Uterus (tissue), 3 donors: ENCODE measurements at regions not wholly inside any gene's neighbourhood (a gene's known extent, or its start where the extent isn't known, plus 50 kb on each side); places are given as distances from the start of the nearest gene placed in this dataset.

Experiments
- DNase-seq, 2 donors: peaks; one replicate each; pipeline ENCODE4 v3.0.0-alpha.2; 2019 to 2020
- H3K27ac ChIP-seq, 2 donors: fragments of 200-600 bp; sonication (generic); 1 replicate in 1 of 2; 2 replicates in 1 of 2; pipeline ENCODE4 v1.5.1; 2016 to 2018
- H3K27me3 ChIP-seq, 2 donors: fragments of 200-600 bp; sonication (generic); one replicate each; pipeline ENCODE4 v1.5.1; 2018 to 2019; ENCODE audit warnings: control low read depth in 1 of 2
- H3K36me3 ChIP-seq, 2 donors: fragments of 200-600 bp; sonication (generic); one replicate each; pipeline ENCODE4 v1.5.1; 2019; ENCODE audit warnings: control low read depth in 1 of 2
- H3K4me1 ChIP-seq, 2 donors: fragments of 200-600 bp; sonication (generic); one replicate each; pipeline ENCODE4 v1.5.1; 2018 to 2019; ENCODE audit warnings: control low read depth in 1 of 2
- H3K4me3 ChIP-seq, 2 donors: fragments of 200-600 bp; sonication (generic); 1 replicate in 1 of 2; 2 replicates in 1 of 2; pipeline ENCODE4 v1.5.1; 2018 to 2019; ENCODE audit warnings: mild to moderate bottlenecking in 1 of 2
- H3K9me3 ChIP-seq, 2 donors: fragments of 200-600 bp; sonication (generic); one replicate each; pipeline ENCODE4 v1.5.1; 2019; ENCODE audit warnings: control low read depth in 1 of 2
- CTCF ChIP-seq, 4 experiments: fragments of 200-600 bp in 2 of 4; fragments of 450-650 bp in 2 of 4; sonication (generic) in 2 of 4; IDR thresholded peaks; one replicate each; pipeline ENCODE4 v1.5.1; 2016 to 2019; ENCODE audit warnings: antibody characterized with exemption in 4 of 4, mild to moderate bottlenecking in 2 of 4, moderate library complexity in 1 of 4
- POLR2A ChIP-seq, 2 donors: fragments of 450-650 bp; IDR thresholded peaks; one replicate each; pipeline ENCODE4 v1.6.1; 2016; ENCODE audit warnings: antibody characterized with exemption in 2 of 2, mild to moderate bottlenecking in 1 of 2, moderate library complexity in 1 of 2
- intact Hi-C: fragments of 100-400 bp; cut with DNase I; formaldehyde crosslinking; loops from one replicate; pipeline ENCODE4 v1.15.1; 2023; ENCODE audit warnings: low total_unique reads
- donor health status: DM: yes; HTN: yes; CAD: no.

- TF ChIP-seq POLR2A (IDR thresholded peaks at IDR 0.05) (no peak), CTCF (IDR thresholded peaks at IDR 0.05) (no peak)
- no peak for DNase-seq
- no peaks in the 10 kb centered on the region for H3K4me1 ChIP-seq
- H3K27me3 ChIP-seq = no peaks in the 10 kb centered on the region
- H3K9me3 ChIP-seq = no peaks in the 10 kb centered on the region
- H3K36me3 ChIP-seq = no peaks in the 10 kb centered on the region
- H3K4me3 ChIP-seq = no peak overlapping the region
- intact Hi-C loops = no loop called here
- no peak overlapping the region for H3K27ac ChIP-seq
Measured at GRCh38 chr3:1506090-1506489, 413.3 kb downstream of the CNTN6 start.

GRCh38 chr3:1513662-1514061, 420.8 kb downstream of the CNTN6 start:
- no peaks in the 10 kb centered on the region for H3K4me1 ChIP-seq
- TF ChIP-seq POLR2A (IDR thresholded peaks at IDR 0.05) (no peak), CTCF (IDR thresholded peaks at IDR 0.05) (no peak)
- no peaks in the 10 kb centered on the region for H3K9me3 ChIP-seq
- no peak overlapping the region for H3K4me3 ChIP-seq
- H3K27ac ChIP-seq = no peak overlapping the region
- no peaks in the 10 kb centered on the region for H3K27me3 ChIP-seq
- H3K36me3 ChIP-seq = no peaks in the 10 kb centered on the region
- intact Hi-C loops = no loop called here
- DNase-seq = no peak

DNA sequence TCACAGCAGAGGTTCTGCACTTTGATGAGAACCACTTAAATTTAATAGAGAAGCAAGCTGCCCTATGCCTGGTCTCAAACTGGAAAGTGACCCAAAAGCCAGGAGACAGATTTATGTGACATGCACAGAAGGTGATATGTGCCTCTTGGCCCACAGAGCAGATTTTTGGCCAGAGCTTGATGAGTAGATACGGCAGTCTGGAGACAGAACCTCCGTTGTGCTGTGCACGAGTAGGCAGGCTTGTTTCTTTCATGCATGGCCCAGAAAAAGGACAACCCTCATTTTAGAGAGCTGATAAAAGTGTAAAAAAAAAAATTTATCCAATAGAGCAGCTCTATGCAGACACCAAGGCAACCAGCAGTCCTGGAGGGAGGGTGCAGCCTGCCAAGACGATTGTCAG, 423.1 kb downstream of the CNTN6 start:
- intact Hi-C loops = no loop called here
- Histone ChIP-seq H3K36me3 (no peaks in the 10 kb centered on the region), H3K4me3 (no peak overlapping the region), H3K9me3 (no peaks in the 10 kb centered on the region), H3K27me3 (no peaks in the 10 kb centered on the region), H3K4me1 (no peaks in the 10 kb centered on the region), H3K27ac (no peak overlapping the region)
- no peak for TF ChIP-seq CTCF (IDR thresholded peaks at IDR 0.05)
- TF ChIP-seq POLR2A (IDR thresholded peaks at IDR 0.05) = no peak
- DNase-seq = no peak

GRCh38 chr3:1527786-1528185, 435.0 kb downstream of the CNTN6 start:
- TF ChIP-seq POLR2A (IDR thresholded peaks at IDR 0.05) = no peak
- no peak for TF ChIP-seq CTCF (IDR thresholded peaks at IDR 0.05)
- no peaks in the 10 kb centered on the region for H3K4me1 ChIP-seq
- no peaks in the 10 kb centered on the region for H3K9me3 ChIP-seq
- no peak overlapping the region for H3K27ac ChIP-seq
- H3K4me3 ChIP-seq = no peak overlapping the region
- H3K27me3 ChIP-seq = no peaks in the 10 kb centered on the region
- no peaks in the 10 kb centered on the region for H3K36me3 ChIP-seq
- DNase-seq = no peak
- intact Hi-C loops = no loop called here

- intact Hi-C loops = no loop called here
- H3K27ac ChIP-seq = no peak overlapping the region
- H3K4me1 ChIP-seq = no peaks in the 10 kb centered on the region
Measured at GRCh38 chr3:1528621-1529020, 435.8 kb downstream of the CNTN6 start.

More at GRCh38 chr3:1528621-1529020, 435.8 kb downstream of the CNTN6 start:
- H3K27me3 ChIP-seq = no peaks in the 10 kb centered on the region
- H3K36me3 ChIP-seq = no peaks in the 10 kb centered on the region
- DNase-seq = no peak
- H3K4me3 ChIP-seq = no peak overlapping the region
- H3K9me3 ChIP-seq = no peaks in the 10 kb centered on the region
- TF ChIP-seq CTCF (IDR thresholded peaks at IDR 0.05) = no peak
- no peak for TF ChIP-seq POLR2A (IDR thresholded peaks at IDR 0.05)
